ENCODE measurements at regions not wholly inside any gene's neighbourhood (a gene's known extent, or its start where the extent isn't known, plus 50 kb on each side); places are given as distances from the start of the nearest gene placed in this dataset.
"Not testable (repeated sequence)": the region's sequence is repeated elsewhere in the genome, so short reads cannot be mapped to it uniquely, and the experiment has no call there.

DNA sequence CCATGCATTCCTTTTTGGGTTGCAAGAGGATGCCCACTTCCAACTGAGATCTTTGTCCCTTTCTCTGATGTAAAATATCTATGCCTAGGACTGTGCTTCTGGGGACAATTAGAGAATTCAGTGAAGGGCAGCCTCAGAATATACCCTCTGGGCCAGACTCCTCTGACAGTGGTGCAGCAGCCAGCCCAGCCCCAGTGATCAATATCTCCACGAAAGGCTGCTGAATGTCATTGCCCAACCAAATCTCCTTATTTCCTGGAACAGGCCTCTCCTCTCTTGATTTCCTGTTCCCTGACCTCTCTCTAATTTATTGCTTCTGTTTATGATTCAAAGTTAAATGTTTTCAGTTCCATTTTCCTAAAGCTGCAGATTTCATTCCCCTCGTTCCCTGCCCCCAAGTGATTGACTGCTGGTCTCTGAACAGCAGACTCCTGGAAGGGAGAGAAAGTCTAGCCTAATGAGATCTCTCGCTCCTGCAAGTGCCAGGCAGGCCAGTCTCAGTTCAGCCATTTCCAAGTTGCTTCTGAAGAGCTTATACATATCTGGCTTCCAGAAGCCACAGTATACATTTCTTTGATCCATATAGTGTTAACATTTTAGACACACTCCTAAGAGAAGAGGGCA, 104.4 kb upstream of the SALL1 start (continued):
- TF ChIP-seq, protein P1, sequence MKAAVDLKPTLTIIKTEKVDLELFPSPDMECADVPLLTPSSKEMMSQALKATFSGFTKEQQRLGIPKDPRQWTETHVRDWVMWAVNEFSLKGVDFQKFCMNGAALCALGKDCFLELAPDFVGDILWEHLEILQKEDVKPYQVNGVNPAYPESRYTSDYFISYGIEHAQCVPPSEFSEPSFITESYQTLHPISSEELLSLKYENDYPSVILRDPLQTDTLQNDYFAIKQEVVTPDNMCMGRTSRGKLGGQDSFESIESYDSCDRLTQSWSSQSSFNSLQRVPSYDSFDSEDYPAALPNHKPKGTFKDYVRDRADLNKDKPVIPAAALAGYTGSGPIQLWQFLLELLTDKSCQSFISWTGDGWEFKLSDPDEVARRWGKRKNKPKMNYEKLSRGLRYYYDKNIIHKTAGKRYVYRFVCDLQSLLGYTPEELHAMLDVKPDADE (IDR thresholded peaks at IDR 0.05): no peak
- no peak for TF ChIP-seq JUNB (IDR thresholded peaks at IDR 0.05; ENCODE audit: unreplicated experiment)
- no peak for TF ChIP-seq ZNF331 (CRISPR knock-in tag; IDR thresholded peaks at IDR 0.05; ENCODE audit: low read depth)

DNA sequence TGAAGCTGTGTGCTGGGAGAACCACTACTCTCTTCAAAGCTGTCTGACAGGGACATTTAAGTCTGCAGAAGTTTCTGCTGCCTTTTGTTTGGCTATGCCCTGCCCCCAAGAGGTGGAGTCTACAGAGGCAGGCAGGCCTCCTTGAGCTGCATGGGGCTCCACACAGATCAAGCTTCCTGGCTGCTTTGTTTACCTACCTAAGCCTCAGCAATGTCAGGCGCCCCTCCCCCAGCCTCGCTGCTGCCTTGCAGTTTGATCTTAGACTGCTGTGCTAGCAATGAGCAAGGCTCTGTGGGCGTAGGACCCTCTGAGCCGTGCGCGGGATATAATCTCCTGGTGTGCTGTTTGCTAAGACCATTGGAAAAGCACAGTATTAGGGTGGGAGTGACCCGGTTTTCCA, 103.3 kb upstream of the SALL1 start:
- not testable (repeated sequence) for H3K4me3 Mint-ChIP-seq; H3K4me3 ChIP-seq; H3K4me1 Mint-ChIP-seq; ATAC-seq; H3K36me3 ChIP-seq (ENCODE audit: insufficient read depth); H3F3A ChIP-seq (replicated peaks; ENCODE audit: low read depth); H3K27ac ChIP-seq (ENCODE audit: low read depth); H3K27me3 ChIP-seq (ENCODE audit: insufficient read depth); H4K20me1 ChIP-seq (replicated peaks; ENCODE audit: insufficient read depth); H3K9me2 ChIP-seq (ENCODE audit: insufficient read depth); H3K4me1 ChIP-seq (ENCODE audit: insufficient read depth); H3K27ac Mint-ChIP-seq; H3K79me2 ChIP-seq (replicated peaks; ENCODE audit: insufficient read depth); H2AFZ ChIP-seq; H3K4me2 ChIP-seq; DNase-seq (ENCODE audit: low spot score); H3K27me3 Mint-ChIP-seq (ENCODE audit: insufficient read depth, low read depth, poor library complexity)
- H3K9me3 Mint-ChIP-seq: peaks cover 59% of the 10 kb centered on the region
- peaks cover 49% of the 10 kb centered on the region for H3K36me3 Mint-ChIP-seq (ENCODE audit: low read depth)

DNA sequence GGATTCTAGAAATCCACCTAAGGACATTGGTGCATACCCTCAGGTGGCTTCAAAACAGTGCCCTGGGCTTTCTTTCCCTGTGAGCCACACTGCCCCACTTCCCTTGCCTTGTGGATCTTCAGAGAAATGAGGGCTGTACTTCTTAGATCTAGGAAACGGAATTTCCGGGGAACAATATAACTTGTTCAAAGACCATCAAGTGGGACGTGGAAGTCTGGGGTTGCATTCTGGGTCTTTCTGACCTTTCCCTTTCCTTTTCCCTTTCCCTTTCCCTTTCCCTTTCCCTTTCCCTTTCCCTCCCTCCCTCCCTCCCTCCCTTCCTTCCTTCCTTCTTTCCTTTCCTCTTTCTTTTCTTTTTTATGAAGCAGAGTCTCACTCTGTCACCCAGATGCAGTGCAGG, 97.1 kb upstream of the SALL1 start:
- ATAC-seq (no peak), DNase-seq (ENCODE audit: low spot score) (no peak)
- no peaks in the 10 kb centered on the region for H3K27me3 ChIP-seq (ENCODE audit: insufficient read depth)
- Mint-ChIP-seq H3K36me3 (ENCODE audit: low read depth) (peaks cover 12% of the 10 kb centered on the region), H3K27ac (no peak overlapping the region), H3K4me3 (no peak overlapping the region), H3K27me3 (ENCODE audit: insufficient read depth, low read depth, poor library complexity) (no peaks in the 10 kb centered on the region), H3K4me1 (peaks cover 11% of the 10 kb centered on the region), H3K9me3 (peaks cover 22% of the 10 kb centered on the region)
- no peaks in the 10 kb centered on the region for H3K9me2 ChIP-seq (ENCODE audit: insufficient read depth)
- H3K27ac ChIP-seq (ENCODE audit: low read depth): no peak overlapping the region
- no peak overlapping the region for H3K4me3 ChIP-seq
- no peaks in the 10 kb centered on the region for H4K20me1 ChIP-seq (replicated peaks; ENCODE audit: insufficient read depth)
- H2AFZ ChIP-seq: no peak overlapping the region
- no peak overlapping the region for H3K4me2 ChIP-seq
- no peaks in the 10 kb centered on the region for H3K36me3 ChIP-seq (ENCODE audit: insufficient read depth)
- no peaks in the 10 kb centered on the region for H3K79me2 ChIP-seq (replicated peaks; ENCODE audit: insufficient read depth)
- no peaks in the 10 kb centered on the region for H3F3A ChIP-seq (replicated peaks; ENCODE audit: low read depth)
- H3K4me1 ChIP-seq (ENCODE audit: insufficient read depth): 0 out of 2 replicates have a peak, but pooled peaks cover 4% of the 10 kb centered on the region
- TF ChIP-seq EZH2 (IDR thresholded peaks at IDR 0.05; ENCODE audit: low read depth, unreplicated experiment): no peak
- TF ChIP-seq EZH2phosphoT487 (IDR thresholded peaks at IDR 0.05; ENCODE audit: unreplicated experiment): no peak

DNA sequence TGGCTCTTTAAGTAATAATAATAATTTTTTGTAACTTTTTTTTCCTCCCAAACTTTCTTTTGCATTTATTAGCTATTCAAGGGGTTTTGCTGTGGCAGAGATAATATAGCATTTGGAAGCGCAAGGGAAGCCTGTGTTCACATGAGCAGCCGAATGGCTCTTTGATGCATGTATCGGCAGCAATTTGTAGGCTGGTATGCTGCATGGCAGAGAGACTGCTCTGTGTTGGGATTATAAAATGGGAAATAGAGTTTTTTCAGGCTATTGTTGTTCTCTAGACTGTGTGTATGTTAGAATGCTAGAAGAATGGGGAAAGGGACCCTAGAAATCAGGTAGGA, 94.6 kb upstream of the SALL1 start:
- 0 out of 2 replicates have a peak, but pooled peaks cover 4% of the 10 kb centered on the region for H3K4me1 ChIP-seq (ENCODE audit: insufficient read depth)
- H3K9me3 Mint-ChIP-seq: peaks cover 4% of the 10 kb centered on the region; the same call in 1 of the 3 replicates
- H3K79me2 ChIP-seq (replicated peaks; ENCODE audit: insufficient read depth): no peaks in the 10 kb centered on the region
- no peak overlapping the region for H3K4me3 ChIP-seq
- no peak overlapping the region for H3K4me2 ChIP-seq
- no peaks in the 10 kb centered on the region for H4K20me1 ChIP-seq (replicated peaks; ENCODE audit: insufficient read depth)
- H3K27me3 Mint-ChIP-seq (ENCODE audit: insufficient read depth, low read depth, poor library complexity): peaks cover 2% of the 10 kb centered on the region
- H3K27me3 ChIP-seq (ENCODE audit: insufficient read depth): no peaks in the 10 kb centered on the region
- H3K36me3 ChIP-seq (ENCODE audit: insufficient read depth): no peaks in the 10 kb centered on the region
- ATAC-seq (no peak), DNase-seq (ENCODE audit: low spot score) (no peak)
- H3K27ac ChIP-seq (ENCODE audit: low read depth): no peak overlapping the region
- no peak overlapping the region for H3K27ac Mint-ChIP-seq
- peaks cover 13% of the 10 kb centered on the region for H3K4me1 Mint-ChIP-seq
- no peak overlapping the region for H3K4me3 Mint-ChIP-seq
- no peaks in the 10 kb centered on the region for H3F3A ChIP-seq (replicated peaks; ENCODE audit: low read depth)
- H2AFZ ChIP-seq: no peak overlapping the region
- H3K9me2 ChIP-seq (ENCODE audit: insufficient read depth): no peaks in the 10 kb centered on the region
- no peaks in the 10 kb centered on the region; the same call in 2 of the 3 replicates for H3K36me3 Mint-ChIP-seq (ENCODE audit: low read depth)
- no peak for TF ChIP-seq STAT1 (IDR thresholded peaks at IDR 0.05; ENCODE audit: unreplicated experiment)
- no peak for TF ChIP-seq JUNB (IDR thresholded peaks at IDR 0.05; ENCODE audit: unreplicated experiment)
- TF ChIP-seq, protein P1 (IDR thresholded peaks at IDR 0.05): no peak
- TF ChIP-seq ZNF114 (CRISPR knock-in tag; IDR thresholded peaks at IDR 0.05): no peak
- no peak for TF ChIP-seq CREB1 (CRISPR knock-in tag; IDR thresholded peaks at IDR 0.05; ENCODE audit: low read depth)
- TF ChIP-seq POLR2AphosphoS5 (IDR thresholded peaks at IDR 0.05; ENCODE audit: low read depth): no peak
- no peak for TF ChIP-seq NANOG (IDR thresholded peaks at IDR 0.05; ENCODE audit: borderline replicate concordance)
- TF ChIP-seq, protein P2, sequence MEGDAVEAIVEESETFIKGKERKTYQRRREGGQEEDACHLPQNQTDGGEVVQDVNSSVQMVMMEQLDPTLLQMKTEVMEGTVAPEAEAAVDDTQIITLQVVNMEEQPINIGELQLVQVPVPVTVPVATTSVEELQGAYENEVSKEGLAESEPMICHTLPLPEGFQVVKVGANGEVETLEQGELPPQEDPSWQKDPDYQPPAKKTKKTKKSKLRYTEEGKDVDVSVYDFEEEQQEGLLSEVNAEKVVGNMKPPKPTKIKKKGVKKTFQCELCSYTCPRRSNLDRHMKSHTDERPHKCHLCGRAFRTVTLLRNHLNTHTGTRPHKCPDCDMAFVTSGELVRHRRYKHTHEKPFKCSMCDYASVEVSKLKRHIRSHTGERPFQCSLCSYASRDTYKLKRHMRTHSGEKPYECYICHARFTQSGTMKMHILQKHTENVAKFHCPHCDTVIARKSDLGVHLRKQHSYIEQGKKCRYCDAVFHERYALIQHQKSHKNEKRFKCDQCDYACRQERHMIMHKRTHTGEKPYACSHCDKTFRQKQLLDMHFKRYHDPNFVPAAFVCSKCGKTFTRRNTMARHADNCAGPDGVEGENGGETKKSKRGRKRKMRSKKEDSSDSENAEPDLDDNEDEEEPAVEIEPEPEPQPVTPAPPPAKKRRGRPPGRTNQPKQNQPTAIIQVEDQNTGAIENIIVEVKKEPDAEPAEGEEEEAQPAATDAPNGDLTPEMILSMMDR (conservative IDR thresholded peaks at IDR 0.05; ENCODE audit: low read depth in 2 of 2): no peak
- no peak for TF ChIP-seq EZH2phosphoT487 (IDR thresholded peaks at IDR 0.05; ENCODE audit: unreplicated experiment)
- no peak for TF ChIP-seq ZNF331 (CRISPR knock-in tag; IDR thresholded peaks at IDR 0.05; ENCODE audit: low read depth)
